ENCODE measurements at regions not wholly inside any gene's neighbourhood (a gene's known extent, or its start where the extent isn't known, plus 50 kb on each side); places are given as distances from the start of the nearest gene placed in this dataset.
"Not testable (repeated sequence)": the region's sequence is repeated elsewhere in the genome, so short reads cannot be mapped to it uniquely, and the experiment has no call there.

- not testable (repeated sequence) for TF ChIP-seq CTCF (IDR thresholded peaks at IDR 0.05; ENCODE audit: low read length); EZH2 (optimal IDR thresholded peaks at IDR 0.05; ENCODE audit: low read depth, low read length); EZH2phosphoT487 (IDR thresholded peaks at IDR 0.05; ENCODE audit: low read length)
Observed at GRCh38 chr15:85200215-85200614, 180.2 kb upstream of the AKAP13 start.
